ENCODE measurements at regions not wholly inside any gene's neighbourhood (a gene's known extent, or its start where the extent isn't known, plus 50 kb on each side); places are given as distances from the start of the nearest gene placed in this dataset.

DNA sequence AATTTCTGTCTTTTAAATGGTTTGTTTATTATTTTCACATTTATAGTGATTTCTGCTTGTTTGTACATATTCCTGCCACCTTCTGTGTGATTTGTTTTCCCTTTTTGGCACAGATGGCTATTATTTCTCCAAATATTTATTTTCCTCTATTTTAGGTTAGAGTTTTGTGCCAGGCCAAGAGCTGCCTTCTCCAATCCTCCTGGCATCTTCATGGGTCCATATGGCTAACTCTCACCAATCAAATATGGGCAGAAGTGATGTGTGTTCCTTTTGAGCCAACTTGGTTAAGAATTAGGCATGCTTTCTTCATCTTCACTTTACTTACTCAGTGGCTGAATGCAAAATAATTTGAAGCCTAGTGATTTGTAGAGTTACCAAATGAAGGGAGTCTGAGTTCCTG lies 697.1 kb upstream of the CELF4 start:
- no peak overlapping the region for H3K27ac ChIP-seq
- H3K9me3 ChIP-seq: no peaks in the 10 kb centered on the region
- no peaks in the 10 kb centered on the region for H3K4me1 ChIP-seq
- DNase-seq (ENCODE audit: low spot score in 2 of 2): no peak
- no peaks in the 10 kb centered on the region for H3K27me3 ChIP-seq
- no peaks in the 10 kb centered on the region for H3K36me3 ChIP-seq
- no peak overlapping the region for H3K4me3 ChIP-seq
- no peak for TF ChIP-seq POLR2AphosphoS5 (IDR thresholded peaks at IDR 0.05)
- TF ChIP-seq POLR2A (IDR thresholded peaks at IDR 0.05): no peak
- TF ChIP-seq, protein P1, sequence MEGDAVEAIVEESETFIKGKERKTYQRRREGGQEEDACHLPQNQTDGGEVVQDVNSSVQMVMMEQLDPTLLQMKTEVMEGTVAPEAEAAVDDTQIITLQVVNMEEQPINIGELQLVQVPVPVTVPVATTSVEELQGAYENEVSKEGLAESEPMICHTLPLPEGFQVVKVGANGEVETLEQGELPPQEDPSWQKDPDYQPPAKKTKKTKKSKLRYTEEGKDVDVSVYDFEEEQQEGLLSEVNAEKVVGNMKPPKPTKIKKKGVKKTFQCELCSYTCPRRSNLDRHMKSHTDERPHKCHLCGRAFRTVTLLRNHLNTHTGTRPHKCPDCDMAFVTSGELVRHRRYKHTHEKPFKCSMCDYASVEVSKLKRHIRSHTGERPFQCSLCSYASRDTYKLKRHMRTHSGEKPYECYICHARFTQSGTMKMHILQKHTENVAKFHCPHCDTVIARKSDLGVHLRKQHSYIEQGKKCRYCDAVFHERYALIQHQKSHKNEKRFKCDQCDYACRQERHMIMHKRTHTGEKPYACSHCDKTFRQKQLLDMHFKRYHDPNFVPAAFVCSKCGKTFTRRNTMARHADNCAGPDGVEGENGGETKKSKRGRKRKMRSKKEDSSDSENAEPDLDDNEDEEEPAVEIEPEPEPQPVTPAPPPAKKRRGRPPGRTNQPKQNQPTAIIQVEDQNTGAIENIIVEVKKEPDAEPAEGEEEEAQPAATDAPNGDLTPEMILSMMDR (IDR thresholded peaks at IDR 0.05): no peak
- no peak for TF ChIP-seq EP300 (IDR thresholded peaks at IDR 0.05)

DNA sequence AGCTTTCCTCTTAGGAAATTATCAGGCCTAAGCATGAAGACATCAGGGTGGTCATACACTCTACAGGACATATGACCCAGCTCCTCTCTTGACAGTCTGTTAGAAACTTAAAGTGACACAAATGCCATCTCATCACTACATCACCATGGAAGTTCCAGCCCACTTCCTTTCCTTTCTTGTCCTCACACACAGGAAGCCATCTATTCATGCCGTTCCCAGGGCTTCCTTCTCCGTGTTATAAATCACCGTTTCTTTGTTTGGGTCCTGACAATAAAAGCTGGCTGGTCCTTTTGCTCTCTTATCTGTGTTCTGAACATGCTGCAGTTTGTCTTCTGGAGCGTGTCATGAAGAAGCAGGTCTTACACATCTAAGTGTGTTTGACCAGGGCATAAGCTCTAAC lies 692.1 kb upstream of the CELF4 start:
- Histone ChIP-seq H3K27ac (no peak overlapping the region), H3K4me3 (no peak overlapping the region), H3K9me3 (no peaks in the 10 kb centered on the region), H3K27me3 (no peaks in the 10 kb centered on the region), H3K4me1 (no peaks in the 10 kb centered on the region), H3K36me3 (no peaks in the 10 kb centered on the region)
- TF ChIP-seq, protein P1 (IDR thresholded peaks at IDR 0.05): no peak
- TF ChIP-seq EP300 (IDR thresholded peaks at IDR 0.05) (no peak), POLR2AphosphoS5 (IDR thresholded peaks at IDR 0.05) (no peak), POLR2A (IDR thresholded peaks at IDR 0.05) (no peak)
- 46% methylated on average over 4 of the region's 4 CpGs for WGBS
- no peak for DNase-seq (ENCODE audit: low spot score in 2 of 2)

DNA sequence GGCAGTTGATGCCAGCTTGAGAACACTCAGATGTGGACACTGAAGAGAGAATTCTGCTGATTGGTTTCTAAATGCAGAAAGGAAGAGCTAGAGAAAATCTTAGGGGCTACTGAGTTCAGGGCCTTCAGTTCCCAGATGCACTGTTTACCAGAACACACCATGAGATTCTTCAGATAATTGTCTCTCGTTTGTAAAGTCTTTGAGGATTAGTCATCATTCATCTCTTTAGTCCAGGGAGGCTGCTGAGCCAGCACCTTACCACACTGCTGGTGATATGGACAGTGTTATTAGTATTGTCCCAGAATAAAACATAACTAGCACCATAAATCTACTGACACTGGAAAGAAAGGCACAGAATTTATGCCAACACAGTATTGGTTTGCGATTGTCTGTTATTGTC lies 690.8 kb upstream of the CELF4 start:
- WGBS: 60% methylated on average over 2 of the region's 2 CpGs
- Histone ChIP-seq H3K4me3 (no peak overlapping the region), H3K36me3 (no peaks in the 10 kb centered on the region), H3K9me3 (no peaks in the 10 kb centered on the region), H3K27ac (no peak overlapping the region), H3K4me1 (no peaks in the 10 kb centered on the region), H3K27me3 (no peaks in the 10 kb centered on the region)
- DNase-seq (ENCODE audit: low spot score in 2 of 2): no peak
- TF ChIP-seq POLR2AphosphoS5 (IDR thresholded peaks at IDR 0.05) (no peak), EP300 (IDR thresholded peaks at IDR 0.05) (no peak), POLR2A (IDR thresholded peaks at IDR 0.05) (no peak)
- TF ChIP-seq, protein P1 (IDR thresholded peaks at IDR 0.05): no peak

DNA sequence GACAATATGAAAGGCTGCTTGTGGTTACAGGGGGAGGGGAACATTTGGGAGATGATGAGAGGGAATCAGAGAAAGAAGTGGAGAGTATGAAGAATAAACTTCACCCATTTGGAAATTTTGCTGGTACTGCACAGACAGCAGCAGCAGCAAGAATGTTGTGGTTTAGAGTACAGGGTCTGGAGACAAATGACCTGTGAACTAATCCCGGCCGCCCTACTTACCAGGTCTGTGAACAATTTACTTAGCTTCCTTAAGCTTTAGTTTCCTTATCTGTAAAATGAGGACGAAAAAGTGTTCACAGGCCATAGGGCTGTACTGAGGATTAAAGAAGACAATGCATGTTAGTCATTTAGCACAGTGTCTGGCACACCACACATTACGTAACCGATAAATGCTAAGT lies 685.4 kb upstream of the CELF4 start:
- H3K36me3 ChIP-seq: no peaks in the 10 kb centered on the region
- H3K4me3 ChIP-seq: no peak overlapping the region
- TF ChIP-seq, protein P1 (IDR thresholded peaks at IDR 0.05): no peak
- TF ChIP-seq EP300 (IDR thresholded peaks at IDR 0.05): no peak
- TF ChIP-seq POLR2AphosphoS5 (IDR thresholded peaks at IDR 0.05): no peak
- TF ChIP-seq POLR2A (IDR thresholded peaks at IDR 0.05): no peak
- 83% methylated on average over 5 of the region's 5 CpGs for WGBS
- H3K4me1 ChIP-seq: no peaks in the 10 kb centered on the region
- H3K27ac ChIP-seq: no peak overlapping the region
- DNase-seq (ENCODE audit: low spot score in 2 of 2): no peak
- no peaks in the 10 kb centered on the region for H3K27me3 ChIP-seq
- no peaks in the 10 kb centered on the region for H3K9me3 ChIP-seq

DNA sequence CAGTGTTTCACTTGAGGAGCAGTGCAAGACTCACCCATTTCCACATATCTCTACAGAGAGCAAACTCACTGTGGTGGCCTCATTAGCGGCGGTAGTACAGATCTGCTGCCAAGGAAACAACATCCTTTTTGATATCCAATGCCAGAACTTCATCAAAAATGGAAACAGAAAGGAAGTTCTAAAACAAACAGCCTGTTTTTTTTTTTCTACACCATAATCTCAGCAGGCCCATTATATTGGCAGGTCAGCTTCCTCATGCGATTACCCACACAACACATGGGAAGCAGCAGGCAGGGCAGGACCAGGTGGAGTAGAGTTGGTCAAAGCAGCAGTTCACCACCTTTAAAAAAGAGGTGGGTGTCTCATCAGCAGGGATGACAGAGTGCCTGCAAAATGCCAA lies 678.9 kb upstream of the CELF4 start:
- Histone ChIP-seq H3K4me3 (no peak overlapping the region), H3K9me3 (no peaks in the 10 kb centered on the region), H3K27ac (no peak overlapping the region), H3K36me3 (no peaks in the 10 kb centered on the region), H3K4me1 (no peaks in the 10 kb centered on the region), H3K27me3 (no peaks in the 10 kb centered on the region)
- DNase-seq (ENCODE audit: low spot score in 2 of 2): no peak
- 76% methylated on average over 3 of the region's 3 CpGs for WGBS
- TF ChIP-seq, protein P1 (IDR thresholded peaks at IDR 0.05): no peak
- TF ChIP-seq POLR2A (IDR thresholded peaks at IDR 0.05) (no peak), POLR2AphosphoS5 (IDR thresholded peaks at IDR 0.05) (no peak), EP300 (IDR thresholded peaks at IDR 0.05) (no peak)
